CD14-positive monocyte (primary cell): ENCODE measurements at regions not wholly inside any gene's neighbourhood (a gene's known extent, or its start where the extent isn't known, plus 50 kb on each side); places are given as distances from the start of the nearest gene placed in this dataset.

Experiments used
- DNase-seq, 3 donors: peaks; one replicate each; pipeline ENCODE4 v3.0.0-alpha.2; 2011 to 2022
- H2AFZ ChIP-seq: 2 replicates; pipeline ENCODE4 v1.6.0; 2012; ENCODE audit warnings: mild to moderate bottlenecking, low read depth, low read length, inconsistent platforms; ENCODE audit not compliant: insufficient read depth, poor library complexity, severe bottlenecking
- H3K27ac ChIP-seq, 2 donors: 1 replicate in 1 of 2; 2 replicates in 1 of 2; pipeline ENCODE4 v1.5.1; 2012 to 2013; ENCODE audit warnings: low read length in 2 of 2, control low read depth in 1 of 2, inconsistent platforms in 1 of 2, low read depth in 1 of 2, mild to moderate bottlenecking in 1 of 2
- H3K27me3 ChIP-seq, 2 donors: one replicate each; pipeline versions ENCODE4 v1.6.0 to v1.6.1; 2011 to 2013; ENCODE audit warnings: low read length in 2 of 2; ENCODE audit not compliant: control insufficient read depth in 2 of 2, insufficient read depth in 2 of 2
- H3K36me3 ChIP-seq, 2 donors: replicated peaks in 1 of 2; 1 replicate in 1 of 2; 2 replicates in 1 of 2; pipeline versions ENCODE4 v1.5.1 to v1.6.1; 2012 to 2013; ENCODE audit warnings: low read length in 2 of 2, control low read depth in 1 of 2, inconsistent platforms in 1 of 2, mild to moderate bottlenecking in 1 of 2; ENCODE audit not compliant: insufficient read depth in 2 of 2, control insufficient read depth in 1 of 2
- H3K4me1 ChIP-seq, 2 donors: 1 replicate in 1 of 2; 2 replicates in 1 of 2; pipeline versions ENCODE4 v1.5.1 to v1.6.1; 2012 to 2013; ENCODE audit warnings: low read length in 2 of 2, control low read depth in 1 of 2, inconsistent platforms in 1 of 2, mild to moderate bottlenecking in 1 of 2, moderate library complexity in 1 of 2; ENCODE audit not compliant: insufficient read depth in 2 of 2, control insufficient read depth in 1 of 2
- H3K4me2 ChIP-seq: replicated peaks from 2 replicates; pipeline ENCODE3; 2012; ENCODE audit warnings: low read length, moderate library complexity, mild to moderate bottlenecking; ENCODE audit not compliant: poor library complexity, severe bottlenecking; ENCODE audit errors: extremely low read depth
- H3K4me3 ChIP-seq, 3 experiments: fragments of 200-600 bp in 1 of 3; sonication (generic) in 1 of 3; replicated peaks in 1 of 3; 1 replicate in 2 of 3; 2 replicates in 1 of 3; pipeline ENCODE4 v1.5.1; 2011 to 2013; ENCODE audit warnings: low read length in 3 of 3, mild to moderate bottlenecking in 3 of 3, control low read depth in 2 of 3, low read depth in 2 of 3, inconsistent platforms in 1 of 3, moderate library complexity in 1 of 3
- H3K79me2 ChIP-seq: 2 replicates; pipeline ENCODE4 v1.6.0; 2012; ENCODE audit warnings: mild to moderate bottlenecking, control low read depth, inconsistent platforms, low read length, moderate library complexity; ENCODE audit not compliant: insufficient read depth
- H3K9ac ChIP-seq: 2 replicates; pipeline ENCODE4 v1.6.0; 2017; ENCODE audit warnings: low read length, mild to moderate bottlenecking; ENCODE audit not compliant: insufficient read depth, poor library complexity, severe bottlenecking
- H3K9me3 ChIP-seq, 2 donors: replicated peaks in 1 of 2; 1 replicate in 1 of 2; 2 replicates in 1 of 2; pipeline versions ENCODE4 v1.5.1 to v1.6.1; 2012 to 2013; ENCODE audit warnings: low read length in 2 of 2, control low read depth in 1 of 2; ENCODE audit not compliant: control insufficient read depth in 1 of 2, insufficient read depth in 1 of 2
- H4K20me1 ChIP-seq: 2 replicates; pipeline ENCODE4 v1.6.0; 2012; ENCODE audit warnings: mild to moderate bottlenecking, low read length, control low read depth, moderate library complexity; ENCODE audit not compliant: insufficient read depth
- H3K27ac Mint-ChIP-seq, 7 donors: one replicate each; pipeline ENCODE4 v1.8.0; 2020; ENCODE audit warnings: mild to moderate bottlenecking in 7 of 7, mixed read lengths in 7 of 7, moderate library complexity in 6 of 7, inconsistent platforms in 2 of 7
- H3K27me3 Mint-ChIP-seq, 3 donors: one replicate each; pipeline ENCODE4 v1.8.0; 2021 to 2022; ENCODE audit warnings: low read depth in 3 of 3, mild to moderate bottlenecking in 3 of 3, mixed read lengths in 3 of 3, moderate library complexity in 3 of 3, inconsistent platforms in 1 of 3
- H3K36me3 Mint-ChIP-seq, 2 donors: one replicate each; pipeline ENCODE4 v1.8.0; 2020; ENCODE audit warnings: mixed read lengths in 2 of 2, inconsistent platforms in 1 of 2, mild to moderate bottlenecking in 1 of 2
- H3K4me1 Mint-ChIP-seq: one replicate; pipeline ENCODE4 v1.8.0; 2020; ENCODE audit warnings: mild to moderate bottlenecking, mixed read lengths
- H3K4me3 Mint-ChIP-seq, 2 donors: one replicate each; pipeline ENCODE4 v1.8.0; 2020; ENCODE audit warnings: mild to moderate bottlenecking in 2 of 2, mixed read lengths in 2 of 2, moderate library complexity in 1 of 2
- H3K9me3 Mint-ChIP-seq, 7 donors: one replicate each; pipeline ENCODE4 v1.8.0; 2020 to 2022; ENCODE audit warnings: mixed read lengths in 7 of 7, mild to moderate bottlenecking in 6 of 7, moderate library complexity in 6 of 7, inconsistent platforms in 2 of 7
- CTCF ChIP-seq: fragments of 200-600 bp; IDR thresholded peaks from one replicate; pipeline ENCODE4 v1.8.0; 2022; ENCODE audit warnings: antibody characterized with exemption, mild to moderate bottlenecking
- WGBS: methylation state at CpG from one replicate; pipeline ENCODE4 v1.1.5; 2013; ENCODE audit warnings: missing lambda C conversion rate; ENCODE audit not compliant: insufficient coverage; 5-methylcytosine and 5-hydroxymethylcytosine counted together
- intact Hi-C, 2 donors: fragments of 100-400 bp; cut with micrococcal nuclease; formaldehyde crosslinking; loops; one replicate each; pipeline versions ENCODE4 v1.15.0 to v1.15.1; 2023

DNA sequence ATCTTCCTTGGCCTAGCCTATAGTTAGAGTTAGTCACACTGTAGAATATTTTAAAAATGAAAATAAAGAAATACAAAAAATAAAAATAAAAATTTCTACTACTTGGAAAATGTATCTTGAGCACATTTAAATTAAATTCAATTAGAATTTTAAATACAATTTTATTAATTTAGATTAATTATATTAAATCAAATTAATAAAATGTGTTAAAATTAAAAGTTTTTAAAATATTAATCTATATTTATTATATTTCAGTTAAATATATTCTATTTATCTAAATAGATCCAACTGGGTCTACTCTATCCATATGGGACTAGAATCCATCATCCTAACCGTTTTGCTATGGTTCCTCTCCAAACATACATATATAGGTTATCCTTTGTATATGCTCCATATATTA is 588.3 kb upstream of the TMPRSS15 start:
- intact Hi-C loops = no loop called here

GRCh38 chr21:19010251-19010650 is 606.7 kb upstream of the TMPRSS15 start:
- H3K27me3 ChIP-seq = no peaks in the 10 kb centered on the region
- H3K4me1 Mint-ChIP-seq = no peaks in the 10 kb centered on the region
- H3K27me3 Mint-ChIP-seq = no peaks in the 10 kb centered on the region
- H3K4me3 Mint-ChIP-seq = no peak overlapping the region
- no peaks in the 10 kb centered on the region for H3K9me3 ChIP-seq
- no peak overlapping the region for H3K4me2 ChIP-seq
- H3K27ac Mint-ChIP-seq = no peak overlapping the region
- intact Hi-C loops = no loop called here
- no peaks in the 10 kb centered on the region for H3K36me3 ChIP-seq
- H2AFZ ChIP-seq = no peak overlapping the region
- no peaks in the 10 kb centered on the region for H3K36me3 Mint-ChIP-seq
- no peak for TF ChIP-seq CTCF
- no peak for DNase-seq
- H4K20me1 ChIP-seq = no peaks in the 10 kb centered on the region
- no peaks in the 10 kb centered on the region for H3K4me1 ChIP-seq
- H3K4me3 ChIP-seq = no peak overlapping the region
- no peaks in the 10 kb centered on the region for H3K79me2 ChIP-seq
- H3K9me3 Mint-ChIP-seq = peaks cover 0 to 4% (median 3%) of the 10 kb centered on the region in 7 donors
- H3K27ac ChIP-seq = no peak overlapping the region
- no peak overlapping the region for H3K9ac ChIP-seq
- no CpG with 5 or more reads among the region's 3 CpGs for WGBS

More for the DNA sequence above, 588.3 kb upstream of the TMPRSS15 start:
- H3K27me3 ChIP-seq = no peaks in the 10 kb centered on the region
- no peak for TF ChIP-seq CTCF
- no peaks in the 10 kb centered on the region for H3K36me3 Mint-ChIP-seq
- H3K27ac Mint-ChIP-seq = no peak overlapping the region
- no CpG with 5 or more reads among the region's 1 CpG for WGBS
- H3K9me3 ChIP-seq = peaks cover 18 to 40% of the 10 kb centered on the region in 2 donors
- H3K4me2 ChIP-seq = no peak overlapping the region
- no peaks in the 10 kb centered on the region for H4K20me1 ChIP-seq
- no peaks in the 10 kb centered on the region for H3K27me3 Mint-ChIP-seq
- H3K4me3 Mint-ChIP-seq = no peak overlapping the region
- no peaks in the 10 kb centered on the region for H3K4me1 Mint-ChIP-seq
- H3K9ac ChIP-seq = no peak overlapping the region
- no peak overlapping the region for H2AFZ ChIP-seq
- H3K36me3 ChIP-seq = no peaks in the 10 kb centered on the region
- H3K27ac ChIP-seq = no peak overlapping the region
- H3K9me3 Mint-ChIP-seq = peaks cover 4 to 20% (median 14%) of the 10 kb centered on the region in 7 donors
- H3K4me1 ChIP-seq = no peaks in the 10 kb centered on the region
- no peak for DNase-seq
- no peak overlapping the region for H3K4me3 ChIP-seq
- H3K79me2 ChIP-seq = no peaks in the 10 kb centered on the region
